Neural progenitor cell (in vitro differentiated cells): ENCODE measurements at regions not wholly inside any gene's neighbourhood (a gene's known extent, or its start where the extent isn't known, plus 50 kb on each side); places are given as distances from the start of the nearest gene placed in this dataset.

ENCODE experiments used
- EZH2 ChIP-seq: fragments of 200-600 bp; sonication (generic); IDR thresholded peaks from 2 replicates; pipeline ENCODE4 v1.6.1; 2017; ENCODE audit warnings: antibody characterized with exemption, mild to moderate bottlenecking, moderate library complexity
- EZH2phosphoT487 ChIP-seq: fragments of 200-600 bp; sonication (generic); IDR thresholded peaks from 2 replicates; pipeline ENCODE4 v1.6.1; 2017; ENCODE audit warnings: antibody characterized with exemption
- TF ChIP-seq, protein P1 (sequence below): fragments of 200-600 bp; sonication (generic); IDR thresholded peaks from 2 replicates; pipeline ENCODE4 v1.5.1; 2017; ENCODE audit warnings: antibody characterized with exemption, mild to moderate bottlenecking

DNA sequence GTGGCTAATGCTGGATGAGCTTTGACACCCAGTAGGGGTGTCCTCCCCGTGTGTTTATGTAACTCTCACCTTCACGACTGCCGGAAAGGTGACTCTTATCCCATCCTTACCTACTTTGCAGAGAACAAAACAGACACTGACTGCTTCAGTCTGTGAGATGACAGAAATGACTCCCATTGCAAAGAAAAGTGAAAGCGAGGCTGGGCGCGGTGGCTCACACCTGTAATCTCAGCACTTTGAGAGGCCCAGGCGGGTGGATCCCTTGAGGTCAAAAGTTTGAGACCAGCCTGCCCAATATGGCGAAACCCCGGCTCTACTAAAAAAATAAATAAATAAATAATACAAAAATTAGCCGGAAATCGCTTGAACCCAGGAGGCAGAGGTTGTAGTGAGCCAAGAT lies 106.4 kb upstream of the ANO1 start:
- TF ChIP-seq, protein P1, sequence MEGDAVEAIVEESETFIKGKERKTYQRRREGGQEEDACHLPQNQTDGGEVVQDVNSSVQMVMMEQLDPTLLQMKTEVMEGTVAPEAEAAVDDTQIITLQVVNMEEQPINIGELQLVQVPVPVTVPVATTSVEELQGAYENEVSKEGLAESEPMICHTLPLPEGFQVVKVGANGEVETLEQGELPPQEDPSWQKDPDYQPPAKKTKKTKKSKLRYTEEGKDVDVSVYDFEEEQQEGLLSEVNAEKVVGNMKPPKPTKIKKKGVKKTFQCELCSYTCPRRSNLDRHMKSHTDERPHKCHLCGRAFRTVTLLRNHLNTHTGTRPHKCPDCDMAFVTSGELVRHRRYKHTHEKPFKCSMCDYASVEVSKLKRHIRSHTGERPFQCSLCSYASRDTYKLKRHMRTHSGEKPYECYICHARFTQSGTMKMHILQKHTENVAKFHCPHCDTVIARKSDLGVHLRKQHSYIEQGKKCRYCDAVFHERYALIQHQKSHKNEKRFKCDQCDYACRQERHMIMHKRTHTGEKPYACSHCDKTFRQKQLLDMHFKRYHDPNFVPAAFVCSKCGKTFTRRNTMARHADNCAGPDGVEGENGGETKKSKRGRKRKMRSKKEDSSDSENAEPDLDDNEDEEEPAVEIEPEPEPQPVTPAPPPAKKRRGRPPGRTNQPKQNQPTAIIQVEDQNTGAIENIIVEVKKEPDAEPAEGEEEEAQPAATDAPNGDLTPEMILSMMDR, result no peak
- no peak for TF ChIP-seq EZH2phosphoT487
- TF ChIP-seq EZH2, result no peak
